ENCODE measurements at regions not wholly inside any gene's neighbourhood (a gene's known extent, or its start where the extent isn't known, plus 50 kb on each side); places are given as distances from the start of the nearest gene placed in this dataset.

DNA sequence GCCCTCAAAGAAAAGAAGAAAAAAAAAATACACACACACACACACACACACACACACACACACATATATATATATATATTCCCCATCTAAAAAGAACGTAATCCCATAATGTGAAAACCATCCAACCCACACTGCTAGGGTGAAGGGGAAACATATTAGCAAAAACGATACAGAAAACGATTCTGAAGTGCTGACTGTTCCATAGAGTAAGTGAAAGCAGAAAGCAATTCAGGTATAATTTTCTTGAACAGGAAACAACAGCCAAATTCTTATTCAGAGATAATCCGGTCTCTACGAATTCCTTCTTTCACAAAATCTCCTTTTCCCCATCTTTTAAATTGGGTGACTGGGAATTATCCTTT lies 393.5 kb downstream of the NOVA1 start:
- no peak overlapping the region for H2BK20ac ChIP-seq (ENCODE audit: low read depth, low read length)
- no peak overlapping the region for H2AK9ac ChIP-seq (replicated peaks; ENCODE audit: low read depth, low read length, poor library complexity)
- ChIA-PET CTCF (no interaction called here), POLR2A (ENCODE audit: unreplicated experiment) (interaction anchor here (0.5 kb wide), 1 partner anchor 1754 kb away, joined by 3 read pairs; no protein-coding TSS in a partner anchor)
- H3K36me3 ChIP-seq (ENCODE audit: control insufficient read depth, insufficient read depth, low read length): no peaks in the 10 kb centered on the region
- no peak overlapping the region for H3K4me3 ChIP-seq (ENCODE audit: insufficient read depth, low read depth, low read length)
- H3K4me2 ChIP-seq (ENCODE audit: low read depth, low read length): no peak overlapping the region; the same call in 1 of the 2 replicates
- no peaks in the 10 kb centered on the region for H3K79me1 ChIP-seq (ENCODE audit: low read depth in 1 of 2, low read length in 2 of 2)
- no peak for TF ChIP-seq SMC3 (IDR thresholded peaks at IDR 0.05; ENCODE audit: low read depth, low read length)
- no peak for TF ChIP-seq POLR2A (IDR thresholded peaks at IDR 0.05; ENCODE audit: low read depth, low read length)
- TF ChIP-seq MXI1 (IDR thresholded peaks at IDR 0.05; ENCODE audit: borderline replicate concordance, low read depth, low read length): no peak
- TF ChIP-seq RFX5 (IDR thresholded peaks at IDR 0.05; ENCODE audit: low read depth, low read length): no peak
- no peak for TF ChIP-seq MAZ (IDR thresholded peaks at IDR 0.05; ENCODE audit: borderline replicate concordance, low read depth, low read length)
- TF ChIP-seq CEBPB (IDR thresholded peaks at IDR 0.05; ENCODE audit: low read depth, low read length): no peak
- no peak for TF ChIP-seq BHLHE40 (IDR thresholded peaks at IDR 0.05; ENCODE audit: low read depth, low read length)
- TF ChIP-seq, protein P1, sequence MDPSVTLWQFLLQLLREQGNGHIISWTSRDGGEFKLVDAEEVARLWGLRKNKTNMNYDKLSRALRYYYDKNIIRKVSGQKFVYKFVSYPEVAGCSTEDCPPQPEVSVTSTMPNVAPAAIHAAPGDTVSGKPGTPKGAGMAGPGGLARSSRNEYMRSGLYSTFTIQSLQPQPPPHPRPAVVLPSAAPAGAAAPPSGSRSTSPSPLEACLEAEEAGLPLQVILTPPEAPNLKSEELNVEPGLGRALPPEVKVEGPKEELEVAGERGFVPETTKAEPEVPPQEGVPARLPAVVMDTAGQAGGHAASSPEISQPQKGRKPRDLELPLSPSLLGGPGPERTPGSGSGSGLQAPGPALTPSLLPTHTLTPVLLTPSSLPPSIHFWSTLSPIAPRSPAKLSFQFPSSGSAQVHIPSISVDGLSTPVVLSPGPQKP (IDR thresholded peaks at IDR 0.05; ENCODE audit: borderline replicate concordance, low read depth, low read length): no peak
- no peak for TF ChIP-seq NFE2L2 (IDR thresholded peaks at IDR 0.05; ENCODE audit: low read depth, low read length)
- TF ChIP-seq FOS (IDR thresholded peaks at IDR 0.05; ENCODE audit: low read depth, low read length): no peak
- no peak for TF ChIP-seq CHD1 (IDR thresholded peaks at IDR 0.05; ENCODE audit: low read depth, low read length)
- no peak for TF ChIP-seq MAFK (IDR thresholded peaks at IDR 0.05; ENCODE audit: low read depth, low read length)
- no peak for TF ChIP-seq RCOR1 (IDR thresholded peaks at IDR 0.05; ENCODE audit: insufficient replicate concordance, low read length)
- TF ChIP-seq RAD21 (IDR thresholded peaks at IDR 0.05; ENCODE audit: low read length): no peak
- no peak overlapping the region for H2BK5ac ChIP-seq (ENCODE audit: low read depth, low read length, poor library complexity, severe bottlenecking)
- H4K20me1 ChIP-seq (ENCODE audit: insufficient read depth, low read length): no peaks in the 10 kb centered on the region
- no peak overlapping the region for H3K14ac ChIP-seq (replicated peaks; ENCODE audit: low read depth, low read length)
- H3K9me1 ChIP-seq (ENCODE audit: insufficient read depth, low read length): no peaks in the 10 kb centered on the region
- H3K27ac ChIP-seq (ENCODE audit: insufficient read depth, low read length): no peak overlapping the region
- no peak overlapping the region for H4K5ac ChIP-seq (ENCODE audit: low read depth, low read length)
- DNase-seq (no peak), ATAC-seq (ENCODE audit: low read depth) (no peak)
- no peak overlapping the region for H3K9ac ChIP-seq (ENCODE audit: low read depth, low read length)
- no peak overlapping the region for H4K91ac ChIP-seq (ENCODE audit: insufficient read depth, low read depth, low read length)
- dilution Hi-C loops (cut with HindIII; ENCODE audit: low sequenced_read_pairs, unreplicated experiment) (no loop called here), in situ Hi-C loops (cut with MboI; ENCODE audit: low sequenced_read_pairs) (no loop called here), intact Hi-C loops (cut with micrococcal nuclease) (no loop called here)
- no peak overlapping the region for H4K8ac ChIP-seq (ENCODE audit: low read depth in 2 of 2, low read length in 2 of 2)
- H3K23ac ChIP-seq (ENCODE audit: low read depth, low read length): no peak overlapping the region
- WGBS, 2 experiments (ENCODE audit: extremely low coverage in 2 of 2, insufficient read length in 1 of 2): no CpG with 5 or more reads among the region's 5 CpGs
- H2AK5ac ChIP-seq (ENCODE audit: low read depth, low read length): no peak overlapping the region
- no peak overlapping the region for H2BK120ac ChIP-seq (ENCODE audit: low read depth, low read length)
- H3K4ac ChIP-seq (ENCODE audit: low read depth, low read length): no peak overlapping the region
- no peak overlapping the region for H2AFZ ChIP-seq (replicated peaks; ENCODE audit: low read length, poor library complexity)
- H3K56ac ChIP-seq (ENCODE audit: extremely low read depth, insufficient read depth, low read length): no peak overlapping the region
- H3K9me3 ChIP-seq (ENCODE audit: control insufficient read depth, insufficient read depth, low read length): no peaks in the 10 kb centered on the region
- no TSS peak for BruUV-seq (replicated peaks)
- H2BK15ac ChIP-seq (ENCODE audit: low read depth, low read length): no peak overlapping the region
- no peak overlapping the region for H3K18ac ChIP-seq (ENCODE audit: low read depth, low read length)
- H3K4me1 ChIP-seq (ENCODE audit: control insufficient read depth, insufficient read depth, low read length): no peaks in the 10 kb centered on the region
- no peaks in the 10 kb centered on the region for H3K27me3 ChIP-seq (ENCODE audit: control insufficient read depth, insufficient read depth, low read length)
